Transverse colon (tissue), 4 donors: ENCODE measurements at regions not wholly inside any gene's neighbourhood (a gene's known extent, or its start where the extent isn't known, plus 50 kb on each side); places are given as distances from the start of the nearest gene placed in this dataset.
"Not testable (repeated sequence)": the region's sequence is repeated elsewhere in the genome, so short reads cannot be mapped to it uniquely, and the experiment has no call there.

ENCODE experiments used
- DNase-seq: peaks from one replicate; pipeline ENCODE4 v3.0.0-alpha.2; 2019
- H3K27ac ChIP-seq, 4 donors: fragments of 200-600 bp; sonication (generic); 2 replicates each; pipeline ENCODE4 v1.5.1; 2016 to 2018; ENCODE audit warnings: inconsistent platforms in 4 of 4
- H3K27me3 ChIP-seq: fragments of 200-600 bp; sonication (generic); 2 replicates; pipeline ENCODE4 v1.5.1; 2017; ENCODE audit warnings: inconsistent platforms
- H3K36me3 ChIP-seq, 4 donors: fragments of 200-600 bp; sonication (generic); 2 replicates each; pipeline ENCODE4 v1.5.1; 2017 to 2019; ENCODE audit warnings: inconsistent platforms in 4 of 4
- H3K4me1 ChIP-seq, 4 donors: fragments of 200-600 bp; sonication (generic); 2 replicates each; pipeline ENCODE4 v1.5.1; 2017 to 2020; ENCODE audit warnings: inconsistent platforms in 4 of 4
- H3K4me3 ChIP-seq, 4 donors: fragments of 200-600 bp; sonication (generic); 1 replicate in 1 of 4; 2 replicates in 3 of 4; pipeline versions ENCODE4 v1.5.1 to v1.6.1; 2017 to 2019; ENCODE audit warnings: inconsistent platforms in 4 of 4
- H3K9me3 ChIP-seq, 2 donors: fragments of 200-600 bp; sonication (generic); 2 replicates each; pipeline ENCODE4 v1.5.1; 2017 to 2019; ENCODE audit warnings: inconsistent platforms in 2 of 2
- CTCF ChIP-seq, 5 experiments: fragments of 200-600 bp in 3 of 5; fragments of 450-650 bp in 2 of 5; sonication (generic) in 3 of 5; IDR thresholded peaks; 1 replicate in 2 of 5; 2 replicates in 3 of 5; pipeline ENCODE4 v1.5.1; 2016 to 2017; ENCODE audit warnings: antibody characterized with exemption in 5 of 5, inconsistent platforms in 3 of 5, mild to moderate bottlenecking in 2 of 5, moderate library complexity in 1 of 5
- EP300 ChIP-seq: sonication (generic); formaldehyde crosslinking; IDR thresholded peaks from one replicate; pipeline ENCODE4 v1.6.1; 2017; ENCODE audit warnings: antibody characterized with exemption, low read depth
- POLR2A ChIP-seq: fragments of 450-650 bp; IDR thresholded peaks from one replicate; pipeline ENCODE4 v1.6.1; 2016; ENCODE audit warnings: antibody characterized with exemption, mild to moderate bottlenecking, moderate library complexity
- POLR2AphosphoS5 ChIP-seq, 3 donors: sonication (generic); formaldehyde crosslinking; IDR thresholded peaks; one replicate each; pipeline ENCODE4 v1.6.1; 2016; ENCODE audit warnings: antibody characterized with exemption in 3 of 3
- WGBS, 2 donors: methylation state at CpG; one replicate each; pipeline ENCODE4 v1.1.5; 2018; ENCODE audit warnings: low coverage in 1 of 2; 5-methylcytosine and 5-hydroxymethylcytosine counted together
- in situ Hi-C, 4 donors: fragments of 200-750 bp; cut with MboI; loops; one replicate each; pipeline versions ENCODE4 v1.15.0 to v1.15.1; 2017; ENCODE audit warnings: low sequenced_read_pairs in 3 of 4, low pct_ligation_motif_present in 1 of 4, low pct_unique_long_range_greater_than_20kb in 1 of 4
- intact Hi-C: fragments of 100-400 bp; cut with DNase I; formaldehyde crosslinking; loops from one replicate; pipeline ENCODE4 v1.15.1; 2023; ENCODE audit warnings: low total_unique reads

GRCh38 chr7:110544194-110544593, 546.7 kb upstream of the LRRN3 start:
- in situ Hi-C loops = no loop called here

GRCh38 chr7:110548372-110548771, 542.6 kb upstream of the LRRN3 start:
- Histone ChIP-seq H3K36me3 (no peaks in the 10 kb centered on the region), H3K4me1 (no peaks in the 10 kb centered on the region), H3K27me3 (no peaks in the 10 kb centered on the region), H3K9me3 (peaks cover 5 to 15% of the 10 kb centered on the region in 2 donors), H3K4me3 (no peak overlapping the region), H3K27ac (no peak overlapping the region)
- TF ChIP-seq CTCF (IDR thresholded peaks at IDR 0.05) (no peak), POLR2A (no peak), POLR2AphosphoS5 (IDR thresholded peaks at IDR 0.05) (no peak), EP300 (no peak)
- intact Hi-C loops = no loop called here
- in situ Hi-C loops = no loop called here
- DNase-seq = no peak

More at GRCh38 chr7:110544194-110544593, 546.7 kb upstream of the LRRN3 start:
- DNase-seq = no peak
- WGBS, 2 donors = 76% methylated on average over 1 of the region's 1 CpG; no CpG with 5 or more reads in 1 of the 2 donors
- TF ChIP-seq EP300 (no peak), CTCF (IDR thresholded peaks at IDR 0.05) (no peak), POLR2AphosphoS5 (IDR thresholded peaks at IDR 0.05) (no peak), POLR2A (no peak)
- intact Hi-C loops = no loop called here
- Histone ChIP-seq H3K4me3 (no peak overlapping the region), H3K9me3 (no peaks in the 10 kb centered on the region), H3K27me3 (no peaks in the 10 kb centered on the region), H3K36me3 (no peaks in the 10 kb centered on the region), H3K4me1 (no peaks in the 10 kb centered on the region), H3K27ac (no peak overlapping the region)

GRCh38 chr7:110557136-110557535, 533.8 kb upstream of the LRRN3 start:
- 68 to 70% methylated on average over 2 of the region's 2 CpGs for WGBS, 2 donors
- no peaks in the 10 kb centered on the region for H3K9me3 ChIP-seq
- no peak for DNase-seq
- H3K27ac ChIP-seq = no peak overlapping the region
- in situ Hi-C loops = no loop called here
- no peaks in the 10 kb centered on the region for H3K4me1 ChIP-seq
- H3K27me3 ChIP-seq = no peaks in the 10 kb centered on the region
- no peaks in the 10 kb centered on the region for H3K36me3 ChIP-seq
- no peak overlapping the region for H3K4me3 ChIP-seq
- TF ChIP-seq POLR2A (no peak), EP300 (no peak), CTCF (IDR thresholded peaks at IDR 0.05) (no peak), POLR2AphosphoS5 (IDR thresholded peaks at IDR 0.05) (no peak)
- intact Hi-C loops = no loop called here

- H3K27me3 ChIP-seq, H3K9me3 ChIP-seq, H3K36me3 ChIP-seq, H3K4me3 ChIP-seq, in situ Hi-C loops, H3K27ac ChIP-seq, H3K4me1 ChIP-seq, intact Hi-C loops, DNase-seq: not testable (repeated sequence)
- 90 to 95% methylated on average over 3 to 14 of the region's 18 CpGs for WGBS, 2 donors
These were observed 527.6 kb upstream of the LRRN3 start for GRCh38 chr7:110563286-110563685.

- in situ Hi-C loops (no loop called here), intact Hi-C loops (no loop called here)
- Histone ChIP-seq H3K4me1 (no peaks in the 10 kb centered on the region), H3K4me3 (no peak overlapping the region), H3K27me3 (no peaks in the 10 kb centered on the region), H3K27ac (no peak overlapping the region), H3K36me3 (no peaks in the 10 kb centered on the region), H3K9me3 (no peaks in the 10 kb centered on the region)
- no peak for DNase-seq
- TF ChIP-seq EP300 (no peak), POLR2AphosphoS5 (IDR thresholded peaks at IDR 0.05) (no peak), POLR2A (no peak), CTCF (IDR thresholded peaks at IDR 0.05) (no peak)
These were observed 526.7 kb upstream of the LRRN3 start for GRCh38 chr7:110564246-110564645.
